ENCODE measurements at regions not wholly inside any gene's neighbourhood (a gene's known extent, or its start where the extent isn't known, plus 50 kb on each side); places are given as distances from the start of the nearest gene placed in this dataset.

- Histone ChIP-seq H3K79me2 (ENCODE audit: control insufficient read depth, insufficient read depth, low read length) (no peaks in the 10 kb centered on the region), H4K20me1 (ENCODE audit: control insufficient read depth, insufficient read depth) (no peaks in the 10 kb centered on the region), H3K4me2 (ENCODE audit: control insufficient read depth, insufficient read depth) (no peak overlapping the region), H3K36me3 (ENCODE audit: control insufficient read depth in 2 of 2, insufficient read depth in 2 of 2, low read length in 1 of 2) (no peaks in the 10 kb centered on the region), H3K9ac (ENCODE audit: control insufficient read depth, insufficient read depth, low read length) (no peak overlapping the region), H3K4me1 (ENCODE audit: control insufficient read depth, insufficient read depth, low read length) (no peaks in the 10 kb centered on the region), H2AFZ (ENCODE audit: control insufficient read depth, low read depth, low read length) (no peak overlapping the region), H3K4me3 (no peak overlapping the region), H3K27me3 (replicated peaks in 1 of 2; ENCODE audit: control insufficient read depth in 2 of 2, insufficient read depth in 2 of 2, low read length in 1 of 2) (no peaks in the 10 kb centered on the region), H3K27ac (ENCODE audit: control insufficient read depth, insufficient read depth) (no peak overlapping the region), H3K9me3 (replicated peaks; ENCODE audit: control insufficient read depth, insufficient read depth, low read length) (no peaks in the 10 kb centered on the region)
- RAD21 ChIA-PET (ENCODE audit: unreplicated experiment), result no interaction called here
- intact Hi-C loops (cut with micrococcal nuclease; ENCODE audit: unreplicated experiment), result no loop called here
- DNase-seq (ENCODE audit: low read depth, low spot score) (no peak), FAIRE-seq (no peak), ATAC-seq (no peak)
- in situ Hi-C loops (cut with MboI), result no loop called here
- WGBS (ENCODE audit: insufficient coverage, insufficient replicate concordance, low lambda C conversion rate, missing lambda C conversion rate), result 26% methylated on average over 2 of the region's 2 CpGs
- SMC1A ChIA-PET (ENCODE audit: uncharacterized antibody, unreplicated experiment), result no interaction called here
- BruUV-seq (replicated peaks), result no TSS peak
- CTCF ChIA-PET, result interaction anchor here (1.0 to 1.8 kb wide), 2 partner anchors 29 to 31 kb away, joined by 3 to 4 read pairs; no protein-coding TSS in a partner anchor
- POLR2A ChIA-PET, result no interaction called here
- TF ChIP-seq, protein P1, sequence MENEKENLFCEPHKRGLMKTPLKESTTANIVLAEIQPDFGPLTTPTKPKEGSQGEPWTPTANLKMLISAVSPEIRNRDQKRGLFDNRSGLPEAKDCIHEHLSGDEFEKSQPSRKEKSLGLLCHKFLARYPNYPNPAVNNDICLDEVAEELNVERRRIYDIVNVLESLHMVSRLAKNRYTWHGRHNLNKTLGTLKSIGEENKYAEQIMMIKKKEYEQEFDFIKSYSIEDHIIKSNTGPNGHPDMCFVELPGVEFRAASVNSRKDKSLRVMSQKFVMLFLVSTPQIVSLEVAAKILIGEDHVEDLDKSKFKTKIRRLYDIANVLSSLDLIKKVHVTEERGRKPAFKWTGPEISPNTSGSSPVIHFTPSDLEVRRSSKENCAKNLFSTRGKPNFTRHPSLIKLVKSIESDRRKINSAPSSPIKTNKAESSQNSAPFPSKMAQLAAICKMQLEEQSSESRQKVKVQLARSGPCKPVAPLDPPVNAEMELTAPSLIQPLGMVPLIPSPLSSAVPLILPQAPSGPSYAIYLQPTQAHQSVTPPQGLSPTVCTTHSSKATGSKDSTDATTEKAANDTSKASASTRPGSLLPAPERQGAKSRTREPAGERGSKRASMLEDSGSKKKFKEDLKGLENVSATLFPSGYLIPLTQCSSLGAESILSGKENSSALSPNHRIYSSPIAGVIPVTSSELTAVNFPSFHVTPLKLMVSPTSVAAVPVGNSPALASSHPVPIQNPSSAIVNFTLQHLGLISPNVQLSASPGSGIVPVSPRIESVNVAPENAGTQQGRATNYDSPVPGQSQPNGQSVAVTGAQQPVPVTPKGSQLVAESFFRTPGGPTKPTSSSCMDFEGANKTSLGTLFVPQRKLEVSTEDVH (IDR thresholded peaks at IDR 0.05; ENCODE audit: low read depth, partially characterized antibody), result no peak
- TF ChIP-seq, protein P2, sequence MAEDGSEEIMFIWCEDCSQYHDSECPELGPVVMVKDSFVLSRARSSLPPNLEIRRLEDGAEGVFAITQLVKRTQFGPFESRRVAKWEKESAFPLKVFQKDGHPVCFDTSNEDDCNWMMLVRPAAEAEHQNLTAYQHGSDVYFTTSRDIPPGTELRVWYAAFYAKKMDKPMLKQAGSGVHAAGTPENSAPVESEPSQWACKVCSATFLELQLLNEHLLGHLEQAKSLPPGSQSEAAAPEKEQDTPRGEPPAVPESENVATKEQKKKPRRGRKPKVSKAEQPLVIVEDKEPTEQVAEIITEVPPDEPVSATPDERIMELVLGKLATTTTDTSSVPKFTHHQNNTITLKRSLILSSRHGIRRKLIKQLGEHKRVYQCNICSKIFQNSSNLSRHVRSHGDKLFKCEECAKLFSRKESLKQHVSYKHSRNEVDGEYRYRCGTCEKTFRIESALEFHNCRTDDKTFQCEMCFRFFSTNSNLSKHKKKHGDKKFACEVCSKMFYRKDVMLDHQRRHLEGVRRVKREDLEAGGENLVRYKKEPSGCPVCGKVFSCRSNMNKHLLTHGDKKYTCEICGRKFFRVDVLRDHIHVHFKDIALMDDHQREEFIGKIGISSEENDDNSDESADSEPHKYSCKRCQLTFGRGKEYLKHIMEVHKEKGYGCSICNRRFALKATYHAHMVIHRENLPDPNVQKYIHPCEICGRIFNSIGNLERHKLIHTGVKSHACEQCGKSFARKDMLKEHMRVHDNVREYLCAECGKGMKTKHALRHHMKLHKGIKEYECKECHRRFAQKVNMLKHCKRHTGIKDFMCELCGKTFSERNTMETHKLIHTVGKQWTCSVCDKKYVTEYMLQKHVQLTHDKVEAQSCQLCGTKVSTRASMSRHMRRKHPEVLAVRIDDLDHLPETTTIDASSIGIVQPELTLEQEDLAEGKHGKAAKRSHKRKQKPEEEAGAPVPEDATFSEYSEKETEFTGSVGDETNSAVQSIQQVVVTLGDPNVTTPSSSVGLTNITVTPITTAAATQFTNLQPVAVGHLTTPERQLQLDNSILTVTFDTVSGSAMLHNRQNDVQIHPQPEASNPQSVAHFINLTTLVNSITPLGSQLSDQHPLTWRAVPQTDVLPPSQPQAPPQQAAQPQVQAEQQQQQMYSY (CRISPR knock-in tag; IDR thresholded peaks at IDR 0.05), result no peak
- no peak for TF ChIP-seq SP1 (IDR thresholded peaks at IDR 0.05; ENCODE audit: low read depth, low read length)
- no peak for TF ChIP-seq ZNF24 (IDR thresholded peaks at IDR 0.05)
- no peak for TF ChIP-seq CHD4 (IDR thresholded peaks at IDR 0.05)
- no peak for TF ChIP-seq PBX3 (IDR thresholded peaks at IDR 0.05; ENCODE audit: insufficient replicate concordance, low read depth, low read length)
- no peak for TF ChIP-seq NFIC (IDR thresholded peaks at IDR 0.05; ENCODE audit: low read depth, low read length)
- no peak for TF ChIP-seq NR2F1 (conservative IDR thresholded peaks at IDR 0.05)
- no peak for TF ChIP-seq ZNF687 (IDR thresholded peaks at IDR 0.05)
- TF ChIP-seq CBFB (IDR thresholded peaks at IDR 0.05; ENCODE audit: low read depth), result no peak
- no peak for TF ChIP-seq ATF3 (IDR thresholded peaks at IDR 0.05; ENCODE audit: borderline replicate concordance, extremely low read depth, low read depth, low read length)
Observed at GRCh38 chr2:18408638-18409037, 151.8 kb downstream of the RDH14 start.
